NB4 (cell line): ENCODE measurements at regions not wholly inside any gene's neighbourhood (a gene's known extent, or its start where the extent isn't known, plus 50 kb on each side); places are given as distances from the start of the nearest gene placed in this dataset.

Experiments
- DNase-seq: peaks from one replicate; pipeline ENCODE4 v3.0.0; 2010; ENCODE audit warnings: low read depth
- H3K4me3 ChIP-seq: one replicate; pipeline ENCODE4 v1.5.1; 2011; ENCODE audit warnings: mild to moderate bottlenecking, low read depth, low read length, moderate library complexity
- MYC ChIP-seq: IDR thresholded peaks from 2 replicates; pipeline ENCODE4 v1.6.1; 2011; ENCODE audit warnings: low read depth, low read length
- POLR2A ChIP-seq: IDR thresholded peaks from 2 replicates; pipeline ENCODE4 v1.6.1; 2011; ENCODE audit warnings: mild to moderate bottlenecking; ENCODE audit not compliant: insufficient read length; ENCODE audit errors: extremely low read depth
- TF ChIP-seq, protein P1 (sequence below): IDR thresholded peaks from one replicate; pipeline ENCODE4 v1.5.1; 2012; ENCODE audit warnings: low read depth, low read length
- TF ChIP-seq, protein P2 (sequence below): IDR thresholded peaks from 2 replicates; pipeline ENCODE4 v1.6.1; 2011; ENCODE audit warnings: low read depth, low read length

DNA sequence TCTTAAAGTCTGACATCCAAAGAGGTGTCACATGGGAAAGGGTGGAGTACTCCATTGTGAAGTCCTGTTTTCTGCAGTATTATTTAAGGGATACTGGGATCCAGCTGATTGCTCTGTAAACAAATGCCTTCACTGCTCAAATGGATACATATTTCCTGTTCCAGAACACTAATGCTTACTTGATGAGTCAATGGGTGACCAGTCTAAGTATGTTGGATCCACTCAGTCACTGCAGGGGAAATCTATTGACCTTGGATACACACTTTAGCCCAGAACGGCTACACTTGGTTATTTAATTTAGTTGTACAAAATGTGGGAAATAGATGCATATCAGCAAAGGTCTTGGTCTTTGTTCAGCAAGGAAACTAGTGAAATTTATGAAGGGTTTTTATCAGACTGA lies 261.4 kb downstream of the MAP2K4 start:
- H3K4me3 ChIP-seq: no peak overlapping the region
- TF ChIP-seq POLR2A (no peak), MYC (no peak)
- TF ChIP-seq, protein P1, sequence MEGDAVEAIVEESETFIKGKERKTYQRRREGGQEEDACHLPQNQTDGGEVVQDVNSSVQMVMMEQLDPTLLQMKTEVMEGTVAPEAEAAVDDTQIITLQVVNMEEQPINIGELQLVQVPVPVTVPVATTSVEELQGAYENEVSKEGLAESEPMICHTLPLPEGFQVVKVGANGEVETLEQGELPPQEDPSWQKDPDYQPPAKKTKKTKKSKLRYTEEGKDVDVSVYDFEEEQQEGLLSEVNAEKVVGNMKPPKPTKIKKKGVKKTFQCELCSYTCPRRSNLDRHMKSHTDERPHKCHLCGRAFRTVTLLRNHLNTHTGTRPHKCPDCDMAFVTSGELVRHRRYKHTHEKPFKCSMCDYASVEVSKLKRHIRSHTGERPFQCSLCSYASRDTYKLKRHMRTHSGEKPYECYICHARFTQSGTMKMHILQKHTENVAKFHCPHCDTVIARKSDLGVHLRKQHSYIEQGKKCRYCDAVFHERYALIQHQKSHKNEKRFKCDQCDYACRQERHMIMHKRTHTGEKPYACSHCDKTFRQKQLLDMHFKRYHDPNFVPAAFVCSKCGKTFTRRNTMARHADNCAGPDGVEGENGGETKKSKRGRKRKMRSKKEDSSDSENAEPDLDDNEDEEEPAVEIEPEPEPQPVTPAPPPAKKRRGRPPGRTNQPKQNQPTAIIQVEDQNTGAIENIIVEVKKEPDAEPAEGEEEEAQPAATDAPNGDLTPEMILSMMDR: no peak
- TF ChIP-seq, protein P2, sequence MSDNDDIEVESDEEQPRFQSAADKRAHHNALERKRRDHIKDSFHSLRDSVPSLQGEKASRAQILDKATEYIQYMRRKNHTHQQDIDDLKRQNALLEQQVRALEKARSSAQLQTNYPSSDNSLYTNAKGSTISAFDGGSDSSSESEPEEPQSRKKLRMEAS: no peak
- no peak for DNase-seq

DNA sequence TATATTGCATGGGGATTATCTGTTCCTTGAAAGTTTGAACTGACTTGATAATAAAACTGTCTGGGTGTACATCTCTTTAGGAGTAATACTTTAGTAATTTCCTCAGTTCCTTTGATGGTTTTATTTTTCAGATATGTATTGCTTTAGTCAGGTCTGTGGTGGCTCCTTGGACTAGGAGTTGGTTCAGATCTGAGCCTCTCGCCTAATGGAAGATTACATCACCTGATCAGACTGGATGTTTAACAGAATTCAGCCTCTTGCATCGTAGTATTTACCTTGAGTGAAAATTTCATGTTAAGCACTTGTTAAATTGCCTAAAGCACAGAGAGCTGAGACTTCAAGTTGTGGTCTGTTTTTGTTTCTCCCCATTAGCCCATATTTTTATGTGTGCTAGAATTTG lies 267.3 kb downstream of the MAP2K4 start:
- no peak for DNase-seq
- no peak for TF ChIP-seq MYC
- TF ChIP-seq, protein P1: no peak
- no peak for TF ChIP-seq POLR2A
- TF ChIP-seq, protein P2: no peak
- no peak overlapping the region for H3K4me3 ChIP-seq

DNA sequence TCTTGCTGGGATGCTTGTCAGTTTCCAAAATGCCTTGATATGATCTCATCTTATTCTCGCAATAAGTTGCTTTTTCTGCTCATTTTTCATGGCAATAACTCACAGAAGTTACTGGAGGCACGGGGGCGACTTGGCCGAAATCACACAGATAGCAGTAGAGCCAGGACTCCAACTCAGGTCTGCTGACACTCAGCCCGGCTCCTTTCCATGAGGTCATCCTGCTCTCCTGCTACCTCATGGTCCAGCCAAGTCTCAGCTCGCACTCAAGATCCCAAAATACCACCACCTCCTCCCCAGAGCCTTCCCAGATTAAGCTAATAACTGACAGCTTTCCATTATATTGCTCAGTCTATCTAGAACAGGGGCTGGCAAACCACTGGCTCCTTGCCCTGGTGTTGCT lies 269.5 kb downstream of the MAP2K4 start:
- DNase-seq: no peak
- no peak overlapping the region for H3K4me3 ChIP-seq
- TF ChIP-seq, protein P1: no peak
- TF ChIP-seq MYC (no peak), POLR2A (no peak)
- TF ChIP-seq, protein P2: no peak

DNA sequence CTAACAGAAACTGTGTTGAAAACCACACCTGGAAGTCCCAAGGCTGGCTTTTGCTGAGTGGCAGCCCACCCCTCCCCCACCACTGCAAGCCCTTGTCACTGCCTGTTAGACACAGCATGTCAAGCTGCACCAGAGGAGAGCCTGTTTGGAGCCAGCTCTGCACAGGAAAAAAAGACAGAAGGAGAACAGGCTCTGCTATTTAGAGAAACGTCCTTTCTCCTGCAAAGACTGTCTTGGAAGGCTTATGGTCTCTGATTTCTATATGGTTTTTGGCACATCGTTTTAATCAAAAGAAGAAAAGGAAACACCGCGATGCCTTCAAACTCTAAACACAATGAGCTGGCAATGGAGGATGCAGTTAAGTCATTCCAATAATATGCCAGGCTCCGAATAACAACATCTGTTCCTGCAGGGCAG lies 275.5 kb downstream of the MAP2K4 start:
- DNase-seq: no peak
- TF ChIP-seq MYC: no peak
- TF ChIP-seq POLR2A: no peak
- TF ChIP-seq, protein P2: no peak
- TF ChIP-seq, protein P1: no peak
- no peak overlapping the region for H3K4me3 ChIP-seq

DNA sequence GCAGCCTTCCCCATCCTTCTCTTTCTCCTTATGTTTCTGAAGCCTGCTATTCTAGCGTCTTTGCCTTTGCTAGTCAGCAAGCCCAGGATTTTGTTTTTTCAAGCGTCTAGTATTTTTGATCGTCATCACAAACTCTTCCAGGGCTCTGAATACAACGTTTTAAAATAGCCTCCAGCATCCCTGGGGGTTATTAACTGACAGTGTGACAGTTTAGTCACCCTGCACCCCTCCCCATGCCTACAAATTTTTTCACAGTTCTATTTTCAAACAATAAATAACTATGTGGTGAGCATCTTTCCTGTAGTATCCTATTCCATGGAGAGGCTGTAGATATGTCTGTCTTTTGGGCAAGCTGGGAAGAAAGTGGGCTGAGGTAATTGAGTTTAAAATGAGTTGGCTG lies 280.9 kb downstream of the MAP2K4 start:
- H3K4me3 ChIP-seq: no peak overlapping the region
- DNase-seq: no peak
- TF ChIP-seq MYC (no peak), POLR2A (no peak)
- TF ChIP-seq, protein P1: no peak
- TF ChIP-seq, protein P2: no peak

DNA sequence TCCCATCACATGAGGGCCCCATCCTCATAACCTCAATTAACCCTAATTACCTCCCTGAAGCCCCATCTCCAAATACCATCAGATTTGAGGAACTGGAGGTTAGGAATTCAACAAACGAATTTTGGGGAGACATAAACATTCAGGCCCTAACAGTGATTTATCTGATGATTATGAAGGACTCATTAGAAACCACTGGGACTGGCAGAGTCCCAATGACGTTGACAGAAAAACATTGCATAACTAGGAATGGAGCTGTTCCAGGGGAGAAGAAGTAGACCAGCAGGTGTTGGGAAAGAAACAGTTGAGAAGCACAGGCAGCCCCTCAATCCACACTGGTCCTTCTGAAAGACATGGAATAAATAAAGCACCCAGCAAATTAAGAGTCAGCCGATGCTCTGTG lies 282.0 kb downstream of the MAP2K4 start:
- no peak for DNase-seq
- no peak overlapping the region for H3K4me3 ChIP-seq
- TF ChIP-seq POLR2A (no peak), MYC (no peak)
- TF ChIP-seq, protein P1: no peak
- TF ChIP-seq, protein P2: no peak
